ENCODE measurements at regions not wholly inside any gene's neighbourhood (a gene's known extent, or its start where the extent isn't known, plus 50 kb on each side); places are given as distances from the start of the nearest gene placed in this dataset.
"Not testable (repeated sequence)": the region's sequence is repeated elsewhere in the genome, so short reads cannot be mapped to it uniquely, and the experiment has no call there.

DNA sequence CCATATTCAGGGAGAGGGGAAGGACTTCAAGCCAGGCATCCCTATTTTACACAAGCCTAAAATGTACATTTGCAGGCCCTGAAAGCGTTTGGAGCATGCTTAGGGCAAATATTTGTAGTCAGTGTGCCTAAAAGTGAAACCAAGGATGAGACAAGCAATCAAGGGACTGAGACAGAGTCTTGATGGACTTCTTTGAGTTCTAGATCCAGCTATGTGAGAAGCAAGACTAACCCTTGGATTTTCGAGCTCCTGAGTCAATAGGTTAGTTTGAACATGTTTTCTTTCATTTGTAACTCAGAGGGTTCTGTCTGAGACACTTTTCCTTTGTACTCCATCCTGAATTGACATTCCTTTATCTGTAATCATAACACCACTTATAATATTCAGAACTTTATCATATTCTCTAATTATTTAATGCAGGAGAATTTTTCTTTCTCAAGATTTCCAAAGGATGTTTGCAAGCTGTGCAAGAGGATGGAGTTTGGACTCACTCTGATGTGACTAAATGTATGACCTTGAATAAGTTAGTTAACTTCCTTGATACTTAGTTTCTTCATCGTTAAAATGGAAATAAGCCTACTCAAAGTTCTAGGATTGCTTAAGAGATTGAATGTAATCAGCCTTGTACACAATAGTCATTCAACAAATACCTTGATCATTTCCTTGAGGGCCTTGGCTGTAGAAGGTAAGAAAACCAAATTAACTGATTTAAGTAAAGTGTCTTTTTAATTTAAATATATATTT lies 1237.8 kb upstream of the ZEB2 start:
- no peak for DNase-seq

DNA sequence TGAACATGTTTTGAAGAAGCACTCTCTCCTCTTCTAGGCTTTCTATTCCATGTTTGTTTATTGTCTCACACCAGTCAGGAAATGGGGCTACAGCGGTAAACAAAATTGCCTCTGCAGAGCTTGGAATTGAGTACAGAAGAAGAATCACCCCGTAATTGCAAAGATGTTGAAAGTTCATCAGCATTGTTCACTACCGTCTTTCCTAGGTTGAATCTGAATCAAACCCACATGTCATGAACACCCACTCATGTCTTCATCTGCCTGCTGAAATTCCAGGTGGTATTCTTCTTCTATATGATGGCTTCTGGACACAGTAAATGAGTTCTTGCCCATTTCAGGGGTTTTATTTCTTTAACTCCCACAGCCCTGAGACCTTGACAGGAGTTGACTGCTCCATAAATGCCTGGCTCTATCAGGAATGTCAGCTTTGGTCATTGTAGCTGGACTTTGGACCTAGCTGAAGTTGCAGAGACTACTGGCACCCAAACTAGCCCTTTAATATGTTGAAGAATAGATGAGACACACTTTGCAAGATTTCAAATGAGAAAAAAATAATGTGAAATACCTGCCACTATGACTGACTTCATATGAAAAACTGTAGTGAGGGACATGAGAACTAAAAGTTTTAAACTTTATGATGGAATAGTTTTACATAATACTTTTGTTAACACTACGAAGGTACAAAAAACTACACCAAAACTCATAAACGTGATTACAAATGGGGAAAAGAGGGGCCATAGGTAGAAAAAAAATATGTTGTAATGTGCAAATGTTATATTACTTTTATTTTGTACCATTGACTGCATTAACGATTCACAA lies 1235.3 kb upstream of the ZEB2 start:
- DNase-seq, result no peak

DNA sequence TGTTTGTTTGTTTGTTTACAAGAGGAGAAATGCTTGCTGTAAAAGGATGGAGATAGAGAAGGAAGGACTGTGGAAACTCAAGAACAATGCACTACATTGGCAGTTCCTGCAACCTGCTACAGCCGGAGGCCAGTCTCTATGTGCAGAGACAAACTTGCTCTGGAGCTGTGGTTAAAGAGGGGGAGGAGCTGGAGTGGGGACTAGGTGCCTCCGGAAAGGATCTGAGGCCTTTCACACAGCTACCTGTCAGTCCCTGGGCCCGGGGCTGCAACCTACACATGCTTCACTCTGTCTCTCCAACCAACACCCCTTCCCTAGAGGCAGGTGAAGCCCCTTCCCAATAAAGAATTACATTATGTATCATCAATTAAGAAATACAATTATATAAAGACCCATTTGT lies 1234.0 kb upstream of the ZEB2 start:
- DNase-seq, result no peak

DNA sequence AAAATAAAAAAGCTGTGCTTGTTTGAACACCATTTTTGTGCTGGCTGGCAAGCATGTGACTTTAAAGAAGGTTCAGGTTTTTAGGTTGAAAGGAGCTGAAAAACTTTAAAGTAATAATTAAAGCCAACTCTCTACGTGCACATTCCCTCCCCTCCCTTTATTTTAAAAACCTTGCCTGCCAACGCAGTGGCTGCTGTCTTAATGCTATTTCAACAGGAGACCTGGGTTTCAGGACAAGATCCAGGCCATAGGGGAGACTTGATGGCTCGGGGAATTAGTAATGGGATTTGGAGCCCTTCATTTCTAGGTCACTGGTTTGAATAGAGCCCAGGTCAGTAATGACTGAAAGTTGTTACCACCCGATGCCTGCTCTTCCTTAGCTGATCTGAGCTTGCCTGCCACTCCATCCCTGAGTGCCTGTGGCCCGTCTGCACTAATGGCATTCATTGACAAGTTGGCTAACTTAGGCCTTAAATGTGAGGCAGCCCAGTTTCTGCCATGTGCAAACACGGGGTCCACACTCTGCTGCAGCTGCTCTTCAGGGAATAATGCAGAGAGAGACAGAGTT lies 1233.2 kb upstream of the ZEB2 start:
- DNase-seq, result no peak

DNA sequence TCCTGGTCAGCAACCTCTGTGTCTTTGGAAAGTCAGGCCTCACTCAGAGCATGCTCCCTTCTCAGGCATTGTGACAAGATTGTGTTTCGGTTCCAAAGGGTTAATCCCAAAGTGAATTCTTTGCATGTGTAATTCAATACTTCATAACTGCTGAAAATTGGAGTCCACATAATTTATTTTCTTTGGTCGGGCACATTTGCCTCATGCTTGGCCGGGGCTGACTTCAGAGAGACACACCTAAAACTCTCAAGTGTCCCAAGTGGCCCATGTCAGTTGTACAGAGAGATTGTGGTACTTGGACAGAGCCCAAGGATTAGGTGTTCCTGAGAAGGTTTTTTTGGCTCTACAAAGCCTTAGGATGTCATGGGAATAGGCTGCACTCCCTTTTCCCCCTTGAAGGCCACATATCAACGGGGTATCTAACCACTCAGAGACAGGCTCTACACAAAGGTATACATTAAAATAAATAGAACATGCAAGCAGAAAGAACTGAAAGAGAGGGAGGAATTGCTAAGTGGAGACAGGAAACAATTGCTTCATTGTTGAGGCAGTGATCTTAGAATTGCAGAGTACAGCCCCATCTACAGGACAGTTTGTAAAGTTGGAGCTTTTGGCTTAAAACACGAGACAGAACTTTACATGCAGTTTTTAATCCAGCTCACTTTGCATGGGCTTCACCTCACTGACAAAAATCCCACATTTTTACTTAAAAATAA lies 1232.3 kb upstream of the ZEB2 start:
- DNase-seq, result peak; percentile 77

DNA sequence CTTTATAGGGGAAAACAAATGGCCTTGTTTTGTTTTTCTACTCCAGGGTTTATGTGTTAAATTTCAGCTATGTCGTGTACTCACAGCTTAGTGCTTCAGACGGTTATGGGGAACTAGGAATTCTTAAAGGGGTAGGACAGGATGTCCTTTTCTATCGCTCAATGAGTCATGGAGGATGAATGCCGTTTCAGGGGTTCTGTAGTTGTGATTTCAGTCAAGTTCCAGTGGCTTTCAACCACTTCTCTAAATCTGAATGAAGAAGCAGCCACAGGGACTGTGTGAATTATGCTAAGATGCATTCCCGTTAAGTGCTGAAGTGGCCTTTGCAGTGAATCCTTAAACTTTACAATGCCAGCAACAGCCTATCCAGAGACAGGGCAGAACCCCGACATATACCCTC lies 1231.7 kb upstream of the ZEB2 start:
- peak; percentile 62 for DNase-seq

DNA sequence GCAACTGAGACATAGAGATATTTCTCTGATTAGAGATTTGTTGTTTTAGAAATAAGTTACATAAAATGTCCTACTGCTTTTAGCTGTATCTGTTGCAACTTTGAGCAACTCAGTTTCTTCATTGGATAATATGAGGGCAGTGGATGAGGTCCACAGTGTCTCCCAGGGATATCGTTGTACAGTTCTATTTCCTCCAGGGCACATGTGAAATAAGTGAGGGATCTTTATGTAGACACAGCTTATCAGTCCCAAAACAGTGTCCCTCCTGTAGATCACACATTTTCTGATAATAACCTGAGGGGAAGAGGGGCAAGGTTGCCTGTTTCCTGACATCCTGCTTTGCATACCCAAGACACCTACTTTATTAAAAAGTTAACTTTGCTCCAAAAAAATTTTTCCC lies 1231.2 kb upstream of the ZEB2 start:
- no peak for DNase-seq

DNA sequence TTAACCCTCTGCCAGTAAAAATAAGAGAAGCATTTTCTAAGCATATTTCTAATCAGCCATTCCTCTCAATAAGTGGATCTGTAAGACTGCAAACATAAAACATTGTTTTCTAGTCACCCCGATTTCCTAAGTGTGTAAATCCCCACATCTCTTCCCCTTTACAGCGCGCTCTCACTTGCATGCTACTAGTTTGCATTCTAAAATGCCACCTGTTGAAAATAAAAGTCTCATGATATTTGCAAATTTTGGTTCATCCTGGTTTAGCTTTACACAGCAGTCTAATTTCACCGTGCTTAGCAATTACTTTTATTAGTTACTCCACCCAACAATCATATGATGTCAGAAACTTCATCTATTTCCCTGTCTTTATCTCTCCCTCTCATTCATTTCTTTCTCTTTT lies 1230.7 kb upstream of the ZEB2 start:
- DNase-seq, result no peak

DNA sequence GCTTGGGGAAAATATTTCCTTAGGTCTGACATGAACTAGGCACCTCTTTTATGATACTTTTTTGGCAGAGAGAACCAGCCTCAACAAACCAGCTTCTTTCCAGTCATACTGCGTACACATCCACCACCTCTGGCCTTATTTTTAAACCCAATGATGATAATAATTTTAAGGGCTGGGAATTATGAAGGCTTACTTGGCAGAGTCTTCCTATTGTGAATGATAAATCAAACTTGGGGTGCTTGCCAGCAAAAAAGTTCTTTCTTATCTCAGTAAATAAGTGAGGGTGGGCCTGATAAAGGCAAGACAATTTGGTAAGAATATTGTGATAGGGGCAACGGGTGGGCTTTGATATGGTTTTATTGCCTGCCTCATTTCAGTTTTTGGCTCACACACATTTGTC lies 1230.2 kb upstream of the ZEB2 start:
- no peak for DNase-seq

DNA sequence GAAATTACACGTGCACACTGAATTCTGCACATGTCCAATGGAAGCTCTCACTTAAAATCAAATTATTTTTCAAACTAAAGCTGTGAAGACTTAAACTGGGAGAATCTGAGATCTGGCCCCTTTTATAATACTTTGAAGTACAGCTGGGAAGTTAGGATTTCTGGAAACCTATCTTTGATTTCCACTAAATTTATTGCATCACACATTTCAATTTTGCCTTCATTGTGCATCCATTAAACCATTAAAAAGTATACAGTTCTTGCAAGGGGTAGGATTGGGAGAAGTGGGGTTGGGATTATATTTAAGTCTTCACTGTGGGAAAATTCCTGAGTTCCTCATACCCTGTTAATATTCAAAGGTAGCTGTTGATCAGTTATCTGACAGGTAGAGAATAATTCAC lies 1229.6 kb upstream of the ZEB2 start:
- no peak for DNase-seq

DNA sequence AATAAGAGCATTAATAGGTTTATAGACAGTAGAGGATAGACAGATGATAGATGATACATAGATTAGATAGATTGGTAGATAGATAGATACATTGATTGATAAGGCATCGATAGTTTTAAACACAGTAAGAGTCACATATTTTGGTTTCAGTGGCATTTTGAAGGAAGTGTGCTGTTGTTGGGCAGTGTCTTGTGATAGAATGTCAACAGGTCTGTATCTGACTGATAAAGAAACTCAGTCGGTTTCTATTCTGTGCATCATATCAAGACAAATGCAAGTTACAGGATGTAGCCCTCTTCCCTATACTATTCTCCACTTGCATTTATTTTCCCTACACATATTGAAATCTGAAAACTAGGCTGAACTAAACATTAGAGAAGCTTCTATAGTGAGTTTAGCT lies 1229.0 kb upstream of the ZEB2 start:
- DNase-seq, result no peak

DNA sequence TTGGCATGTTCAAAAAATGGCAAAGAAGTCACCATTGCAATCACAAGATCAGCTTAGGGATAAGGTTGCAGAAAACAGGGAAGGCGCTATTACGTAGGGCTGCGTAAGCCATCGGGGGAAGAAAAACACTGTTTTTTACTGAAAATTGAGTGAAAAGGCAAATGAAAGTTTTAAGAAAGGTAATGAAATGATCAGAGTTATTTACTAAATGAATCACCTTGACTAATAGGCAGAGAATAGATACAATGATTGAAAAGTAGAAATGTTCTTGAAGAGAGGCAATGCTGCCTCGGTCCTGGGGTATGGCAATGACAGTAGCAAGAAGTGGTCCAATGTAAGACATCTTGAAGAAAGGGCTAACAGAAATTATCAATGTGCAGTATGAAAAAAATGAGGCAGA lies 1227.8 kb upstream of the ZEB2 start:
- DNase-seq, result no peak

DNA sequence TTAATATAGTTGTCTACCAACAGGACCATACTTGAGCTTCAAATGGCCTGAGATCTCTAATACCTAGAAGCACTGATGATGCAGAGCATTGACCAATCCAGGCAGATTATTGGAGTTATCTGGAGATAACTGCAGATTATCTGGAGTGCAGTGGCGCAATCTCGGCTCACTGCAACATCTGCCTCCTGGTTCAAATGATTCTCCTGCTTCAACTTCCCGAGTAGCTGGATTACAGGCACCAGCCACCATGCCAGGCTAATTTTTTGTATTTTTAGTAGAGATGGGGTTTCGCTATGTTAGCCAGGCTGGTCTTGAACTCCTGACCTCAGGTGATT lies 1225.4 kb upstream of the ZEB2 start:
- DNase-seq, result not testable (repeated sequence)

DNA sequence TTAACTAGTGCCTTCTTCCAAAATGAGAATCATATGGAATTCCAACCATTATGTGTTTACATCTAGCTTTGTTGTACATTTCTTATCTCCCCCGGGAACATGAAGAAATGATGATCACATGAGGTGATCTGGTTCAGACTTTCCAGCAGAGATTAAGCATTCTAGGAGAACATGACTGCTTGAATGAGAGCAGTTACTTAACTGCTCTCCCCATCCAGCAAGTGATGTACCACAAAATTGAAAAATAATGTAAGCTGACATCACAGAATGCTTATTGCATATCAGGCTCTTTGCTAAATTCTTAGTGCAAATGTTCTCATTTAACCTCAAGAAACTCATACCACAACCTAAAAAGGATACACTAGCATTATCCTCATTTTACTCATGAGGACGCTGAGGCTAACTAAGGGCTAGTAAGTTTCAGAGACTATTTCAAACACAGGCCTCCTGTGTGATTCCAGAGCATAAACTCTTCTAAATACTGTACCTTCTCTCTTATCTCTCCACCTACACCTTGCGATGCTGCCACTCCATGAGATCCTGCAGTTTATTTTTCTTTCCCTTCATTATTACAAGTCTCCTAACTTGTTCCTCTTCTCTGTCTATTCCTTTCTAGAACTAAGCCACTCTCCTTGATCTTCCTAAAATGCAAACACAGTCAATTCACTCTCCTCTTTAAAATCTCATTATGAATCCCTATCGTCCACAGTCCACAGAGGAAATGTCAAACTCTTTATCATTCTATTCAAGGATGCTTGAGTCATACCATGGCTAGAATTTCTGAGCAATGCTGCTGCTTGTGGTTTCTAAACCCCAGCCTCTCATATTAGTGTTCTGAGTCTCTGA lies 1224.8 kb upstream of the ZEB2 start:
- peak; percentile 95 for DNase-seq

DNA sequence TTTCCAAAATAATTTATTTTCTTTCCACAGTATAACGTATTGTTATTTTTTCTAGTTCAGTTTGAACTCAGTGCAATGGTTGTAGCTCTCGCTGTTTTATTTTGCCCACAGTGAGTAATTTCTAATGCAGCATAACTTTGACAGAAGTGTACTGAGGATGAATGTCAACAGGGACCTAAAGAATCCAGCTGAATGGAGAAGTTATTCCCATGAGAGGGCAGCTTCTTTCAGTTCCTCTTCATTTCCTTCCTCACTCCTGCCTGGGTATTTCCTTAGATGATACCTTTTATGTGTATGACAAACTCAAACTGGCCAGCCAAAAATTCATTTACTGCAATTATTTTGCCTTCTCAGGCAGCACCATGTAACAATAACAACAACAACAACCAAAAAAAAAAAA lies 1223.1 kb upstream of the ZEB2 start:
- no peak for DNase-seq

DNA sequence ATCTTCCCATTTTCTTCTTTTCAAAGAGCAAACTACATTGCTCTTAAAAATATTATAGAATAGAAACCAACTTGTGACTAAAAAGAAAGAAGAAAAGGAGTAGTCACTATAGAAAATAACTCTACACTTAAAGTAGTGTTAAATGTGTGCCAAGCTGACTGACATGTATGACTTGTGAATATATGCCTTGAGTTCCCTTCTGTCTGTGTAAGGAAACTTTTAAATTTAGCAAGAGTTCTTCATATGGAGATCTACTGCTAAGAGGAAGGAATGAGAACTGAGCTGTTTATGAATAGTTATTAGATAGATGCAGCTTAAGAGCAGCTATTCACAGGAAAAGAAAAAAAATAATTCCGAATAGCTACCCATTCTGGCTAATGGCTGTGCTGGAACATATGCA lies 1221.7 kb upstream of the ZEB2 start:
- no peak for DNase-seq

DNA sequence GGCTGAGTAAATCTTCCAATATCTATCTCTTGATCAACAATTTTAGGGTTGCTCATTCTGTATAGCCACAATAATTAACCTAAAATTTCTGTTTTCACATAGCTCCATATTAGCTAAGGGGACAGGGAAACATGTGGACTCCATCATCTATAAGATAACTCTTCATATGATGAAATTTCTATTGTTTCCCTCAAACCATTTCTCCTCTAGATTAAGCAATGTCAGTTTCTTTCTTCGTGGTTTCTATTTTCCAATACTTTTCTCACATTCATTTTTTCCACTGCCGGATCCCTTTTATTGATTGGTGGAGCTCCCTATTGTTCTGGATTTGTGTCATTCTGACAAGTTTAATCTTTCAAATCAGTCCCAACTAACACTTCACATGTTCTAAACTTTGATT lies 1221.3 kb upstream of the ZEB2 start:
- DNase-seq, result no peak

DNA sequence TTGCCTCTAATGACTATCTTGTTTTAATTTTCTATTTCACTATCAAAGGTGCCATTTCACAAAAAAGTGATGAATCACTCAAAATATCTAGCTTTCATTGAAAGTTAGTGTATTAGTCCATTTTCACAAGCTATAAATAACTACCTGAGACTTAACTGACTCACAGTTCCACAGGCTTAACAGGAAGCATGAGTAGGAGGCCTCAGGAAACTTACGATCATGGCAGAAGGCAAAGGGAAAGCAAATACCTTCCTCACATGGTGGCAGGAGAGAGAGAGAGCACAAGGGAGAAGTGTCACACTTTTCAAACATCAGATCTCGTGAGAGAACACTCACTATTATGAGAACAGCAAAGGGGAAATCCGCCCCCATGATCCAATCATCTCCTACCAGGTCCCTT lies 1220.4 kb upstream of the ZEB2 start:
- DNase-seq, result no peak

DNA sequence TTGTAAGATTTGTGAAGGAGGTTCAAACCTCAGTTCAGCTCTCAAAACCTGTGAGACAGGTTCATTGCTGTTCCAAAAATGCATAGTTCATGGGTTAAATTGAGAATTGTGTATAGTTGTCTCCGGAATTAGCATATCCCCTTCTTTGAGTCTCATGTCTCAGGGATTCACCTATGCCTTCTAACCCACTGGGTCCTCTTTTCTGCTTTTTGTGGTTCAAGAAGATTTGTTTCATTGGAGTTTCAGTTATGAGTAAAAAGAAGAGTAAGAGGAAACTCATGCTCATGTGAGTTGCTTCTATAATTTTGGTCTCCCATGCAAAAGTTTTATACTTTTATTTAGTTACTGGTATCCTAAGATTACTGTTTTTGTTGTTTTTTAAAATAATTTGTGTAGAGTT lies 1219.8 kb upstream of the ZEB2 start:
- no peak for DNase-seq

DNA sequence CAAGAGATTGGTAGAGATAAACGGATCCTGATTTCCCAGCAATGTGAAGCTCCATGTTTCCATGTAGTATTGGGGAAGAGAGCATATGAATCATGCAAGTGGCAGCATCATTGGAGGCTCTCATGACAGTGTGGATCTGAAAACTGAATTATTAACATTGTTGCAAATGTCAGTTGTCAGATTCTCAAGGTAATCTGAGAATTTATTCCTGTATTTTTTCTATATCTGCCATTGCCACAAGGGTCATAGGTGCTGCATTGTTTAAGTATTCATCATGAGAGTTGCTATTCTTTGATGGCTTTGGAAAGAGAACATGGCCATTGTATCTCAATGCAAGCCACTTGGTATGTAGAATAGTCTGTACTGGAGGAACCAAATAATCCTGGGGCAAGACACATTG lies 1217.0 kb upstream of the ZEB2 start:
- peak; percentile 17 for DNase-seq

DNA sequence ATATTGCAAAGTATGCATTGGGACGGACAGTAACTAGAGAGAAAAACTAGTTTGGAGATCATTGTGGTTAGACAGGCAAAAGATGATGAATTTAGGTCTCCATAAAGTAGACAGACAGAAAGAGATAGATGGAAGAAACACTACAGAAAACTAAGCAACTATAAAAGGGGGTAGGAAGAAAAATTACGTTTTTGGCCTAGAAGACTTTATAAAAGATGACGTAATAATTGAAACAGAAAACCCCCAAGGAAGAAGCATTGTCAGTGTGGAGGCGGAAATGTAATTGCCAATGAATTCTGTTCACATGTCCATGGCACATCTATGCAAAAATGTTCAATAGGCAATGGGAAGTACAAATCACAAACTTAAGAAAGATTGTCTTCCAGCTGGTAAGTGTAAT lies 1211.5 kb upstream of the ZEB2 start:
- DNase-seq, result no peak

DNA sequence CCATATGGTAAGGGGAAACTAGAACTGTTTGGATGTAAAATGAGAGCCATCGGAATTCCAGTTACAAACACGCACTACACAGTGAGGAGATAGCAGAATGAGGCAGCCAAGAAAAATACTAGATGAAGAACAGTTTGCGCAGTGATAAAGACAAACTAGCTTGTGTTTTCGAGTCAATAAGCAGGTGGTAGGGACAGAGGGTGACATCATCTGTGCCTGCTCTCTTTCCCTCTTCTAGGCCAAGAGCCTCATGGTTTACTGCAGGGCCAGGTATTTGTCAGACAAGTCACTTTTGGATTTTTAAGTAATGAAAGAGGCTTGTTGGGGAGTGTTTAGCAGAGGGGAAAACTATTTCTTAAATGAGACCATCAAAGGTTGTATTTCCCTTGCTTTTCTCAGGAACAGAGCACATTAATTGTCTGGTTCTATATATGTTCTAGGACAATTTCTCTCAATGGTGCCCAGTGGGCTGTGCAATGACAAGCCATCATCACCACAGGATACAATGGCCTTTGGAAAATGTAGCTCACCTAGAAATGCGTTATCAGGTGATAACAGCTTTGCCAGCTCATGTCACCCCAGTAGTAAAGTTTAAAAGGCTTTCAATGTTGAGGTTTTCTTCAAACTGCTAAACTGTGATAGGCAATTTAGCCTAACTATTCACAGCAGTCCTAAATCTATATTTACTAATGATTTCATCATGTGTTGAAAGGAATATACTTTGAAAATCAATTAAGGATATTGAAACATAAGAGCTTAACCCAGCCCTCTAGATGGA lies 1210.3 kb upstream of the ZEB2 start:
- DNase-seq, result no peak
